HL-60 (cell line): ENCODE measurements at regions not wholly inside any gene's neighbourhood (a gene's known extent, or its start where the extent isn't known, plus 50 kb on each side); places are given as distances from the start of the nearest gene placed in this dataset.

ENCODE experiments used
- DNase-seq, 2 experiments: peaks; one replicate each; pipeline ENCODE4 v3.0.0-alpha.2; 2010 to 2020; ENCODE audit warnings: low read depth in 1 of 2, low spot score in 1 of 2
- H3K27ac ChIP-seq: fragments of 250-450 bp; sonication (Bioruptor Pico); replicated peaks from 2 replicates; pipeline ENCODE4 v1.5.1; 2020; ENCODE audit warnings: mild to moderate bottlenecking, moderate library complexity
- H3K27me3 ChIP-seq: fragments of 250-450 bp; sonication (Bioruptor Pico); 2 replicates; pipeline ENCODE4 v1.5.1; 2021; ENCODE audit warnings: mild to moderate bottlenecking, moderate library complexity; ENCODE audit not compliant: insufficient read depth, poor library complexity, severe bottlenecking
- H3K4me3 ChIP-seq: replicated peaks from 2 replicates; pipeline ENCODE4 v1.5.1; 2011; ENCODE audit warnings: mild to moderate bottlenecking, control low read depth, low read length; ENCODE audit not compliant: insufficient read depth
- CTCF ChIP-seq: IDR thresholded peaks from one replicate; pipeline ENCODE4 v1.5.1; 2011; ENCODE audit warnings: low read length, control low read depth, inconsistent platforms; ENCODE audit not compliant: insufficient read depth
- GABPA ChIP-seq: IDR thresholded peaks from 2 replicates; pipeline ENCODE4 v1.6.1; 2012; ENCODE audit warnings: low read depth
- POLR2AphosphoS5 ChIP-seq: IDR thresholded peaks from 2 replicates; pipeline ENCODE4 v1.6.1; 2012; ENCODE audit warnings: low read depth
- REST ChIP-seq: IDR thresholded peaks from 2 replicates; pipeline ENCODE4 v1.6.1; 2012; ENCODE audit warnings: low read depth; ENCODE audit not compliant: insufficient replicate concordance
- SPI1 ChIP-seq: IDR thresholded peaks from 2 replicates; pipeline ENCODE4 v1.6.1; 2012; ENCODE audit warnings: low read depth, mild to moderate bottlenecking, borderline replicate concordance

DNA sequence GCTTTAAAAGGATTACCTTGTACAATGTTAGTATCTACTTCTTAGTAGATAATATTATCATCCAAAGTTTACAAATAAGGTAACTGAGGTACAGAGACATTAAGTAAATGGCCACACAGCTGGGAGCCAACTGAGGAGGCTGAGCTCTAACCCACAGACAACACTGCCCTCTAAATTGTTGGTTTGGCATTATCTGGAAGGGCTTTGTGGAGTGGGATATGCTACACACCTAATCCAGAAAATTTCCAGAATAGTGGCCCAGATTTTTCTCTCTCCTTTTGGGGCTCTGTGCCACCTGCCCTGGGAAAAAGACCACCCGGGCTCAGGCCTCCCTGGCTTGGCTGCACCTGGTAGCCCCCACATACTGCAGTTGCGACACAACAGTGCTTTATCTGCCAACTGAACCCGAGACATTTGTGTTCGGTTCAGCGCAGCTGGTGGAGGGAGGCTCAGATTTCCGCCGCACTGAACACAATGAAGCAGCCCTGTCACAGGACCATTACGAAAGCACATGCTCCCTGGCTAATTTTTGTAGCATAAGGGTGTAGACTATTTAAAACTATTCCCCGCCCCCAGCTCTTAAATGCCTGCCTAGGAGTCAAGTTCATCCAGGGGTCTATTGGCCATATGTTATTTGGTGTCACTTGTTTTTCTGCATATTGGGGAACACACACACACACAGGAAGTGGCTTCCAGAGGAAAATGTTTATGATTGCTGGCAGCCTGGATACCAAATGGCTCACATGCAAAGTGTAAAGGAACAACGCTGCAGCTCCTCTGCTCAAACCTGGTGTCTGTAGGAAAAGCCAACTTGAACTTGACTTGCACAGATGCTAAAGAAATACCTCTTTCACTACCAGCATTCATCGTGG is 92.3 kb upstream of the ESRRG start:
- no peak for TF ChIP-seq REST
- no peak for TF ChIP-seq GABPA
- TF ChIP-seq POLR2AphosphoS5 = no peak
- no peak for TF ChIP-seq CTCF
- TF ChIP-seq SPI1 = no peak
- no peak for DNase-seq
- H3K27ac ChIP-seq = no peak overlapping the region
- H3K4me3 ChIP-seq = no peak overlapping the region
- no peaks in the 10 kb centered on the region for H3K27me3 ChIP-seq

GRCh38 chr1:216814576-216815259 is 91.5 kb upstream of the ESRRG start:
- no peak for TF ChIP-seq REST
- TF ChIP-seq CTCF = no peak
- TF ChIP-seq POLR2AphosphoS5 = no peak
- TF ChIP-seq SPI1 = no peak
- TF ChIP-seq GABPA = no peak
- Histone ChIP-seq H3K27ac (no peak overlapping the region), H3K4me3 (no peak overlapping the region), H3K27me3 (no peaks in the 10 kb centered on the region)
- DNase-seq = no peak

DNA sequence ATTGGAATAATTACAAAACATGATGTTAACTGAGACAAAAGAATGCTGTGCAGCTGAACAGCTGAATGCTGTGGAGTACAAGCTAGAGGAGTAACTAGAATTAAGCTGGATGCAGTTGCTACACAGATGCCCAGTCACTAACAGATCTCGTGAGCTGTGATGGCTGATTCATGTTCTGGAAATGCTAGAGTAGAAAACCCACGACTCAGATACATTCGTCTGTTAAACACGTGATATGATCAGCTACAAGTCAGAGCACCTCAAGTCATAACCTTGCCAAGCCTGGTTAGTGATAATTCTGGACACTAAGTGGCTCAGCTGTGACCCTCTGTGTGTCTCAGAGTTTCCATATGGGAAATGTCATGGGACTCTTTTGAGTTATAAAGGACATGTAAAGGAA is 89.7 kb upstream of the ESRRG start:
- H3K27ac ChIP-seq = no peak overlapping the region
- DNase-seq = no peak
- no peak overlapping the region for H3K4me3 ChIP-seq
- H3K27me3 ChIP-seq = no peaks in the 10 kb centered on the region
- TF ChIP-seq CTCF (no peak), REST (no peak), POLR2AphosphoS5 (no peak), GABPA (no peak), SPI1 (no peak)
